ENCODE measurements at regions not wholly inside any gene's neighbourhood (a gene's known extent, or its start where the extent isn't known, plus 50 kb on each side); places are given as distances from the start of the nearest gene placed in this dataset.

GRCh38 chr7:18231854-18232253, 204.2 kb upstream of the PRPS1L1 start:
- POLR2A ChIA-PET, result no interaction called here
- H3K9me3 ChIP-seq, result no peaks in the 10 kb centered on the region
- H3K4me2 ChIP-seq, result no peak overlapping the region
- H3K4me1 ChIP-seq, result no peaks in the 10 kb centered on the region
- TF ChIP-seq MAFK (IDR thresholded peaks at IDR 0.05; ENCODE audit: partially characterized antibody) (peak; percentile 77), POLR2AphosphoS2 (conservative IDR thresholded peaks at IDR 0.05; ENCODE audit: low read length) (no peak)
- H3K4me3 ChIP-seq, result no peak overlapping the region
- no peak for ATAC-seq
- FAIRE-seq, result no peak
- DNase-seq (ENCODE audit: low read depth in 1 of 2, low spot score in 1 of 2), result no peak
- no peak overlapping the region for H3K27ac ChIP-seq
- 30% methylated on average over 4 of the region's 4 CpGs for WGBS (ENCODE audit: missing lambda C conversion rate)
- CTCF ChIA-PET, result no interaction called here

DNA sequence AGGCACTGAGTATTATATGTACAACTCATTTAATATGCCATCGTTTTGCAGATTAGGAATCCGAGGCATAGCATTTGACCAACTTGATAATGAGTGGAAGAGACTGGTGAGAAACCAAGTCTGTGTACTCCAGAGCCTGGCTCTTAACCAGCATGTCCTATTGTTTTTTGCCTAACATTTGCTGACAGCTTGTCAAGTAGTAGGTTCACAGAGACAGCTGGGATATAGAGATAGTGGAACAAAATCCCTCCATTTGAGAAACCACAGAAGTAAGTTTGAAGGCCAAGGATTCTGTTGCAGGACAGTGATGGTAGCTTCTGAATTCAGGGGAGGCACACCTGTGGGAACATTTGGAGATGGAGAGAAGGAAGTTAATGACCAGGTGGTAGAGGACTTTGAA, 206.9 kb upstream of the PRPS1L1 start:
- CTCF ChIA-PET, result interaction anchor here (1.2 kb wide), 1 partner anchor 23 kb away, joined by 3 read pairs; no protein-coding TSS in a partner anchor
- Histone ChIP-seq H3K4me3 (no peak overlapping the region), H3K9me3 (no peaks in the 10 kb centered on the region), H3K27ac (no peak overlapping the region), H3K4me2 (no peak overlapping the region), H3K4me1 (no peaks in the 10 kb centered on the region)
- ATAC-seq (no peak), FAIRE-seq (no peak), DNase-seq (ENCODE audit: low read depth in 1 of 2, low spot score in 1 of 2) (no peak)
- 2% methylated on average over 2 of the region's 2 CpGs for WGBS (ENCODE audit: missing lambda C conversion rate)
- TF ChIP-seq NFE2L2 (conservative IDR thresholded peaks at IDR 0.05; ENCODE audit: low read length) (no peak), RFX5 (IDR thresholded peaks at IDR 0.05) (no peak), MAZ (IDR thresholded peaks at IDR 0.05; ENCODE audit: borderline replicate concordance, low read depth, low read length) (no peak), FOXS1 (CRISPR knock-in tag; IDR thresholded peaks at IDR 0.05) (no peak)
- TF ChIP-seq, protein P1, sequence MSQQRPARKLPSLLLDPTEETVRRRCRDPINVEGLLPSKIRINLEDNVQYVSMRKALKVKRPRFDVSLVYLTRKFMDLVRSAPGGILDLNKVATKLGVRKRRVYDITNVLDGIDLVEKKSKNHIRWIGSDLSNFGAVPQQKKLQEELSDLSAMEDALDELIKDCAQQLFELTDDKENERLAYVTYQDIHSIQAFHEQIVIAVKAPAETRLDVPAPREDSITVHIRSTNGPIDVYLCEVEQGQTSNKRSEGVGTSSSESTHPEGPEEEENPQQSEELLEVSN (IDR thresholded peaks at IDR 0.05; ENCODE audit: borderline replicate concordance, low read depth), result no peak
- POLR2A ChIA-PET, result no interaction called here

DNA sequence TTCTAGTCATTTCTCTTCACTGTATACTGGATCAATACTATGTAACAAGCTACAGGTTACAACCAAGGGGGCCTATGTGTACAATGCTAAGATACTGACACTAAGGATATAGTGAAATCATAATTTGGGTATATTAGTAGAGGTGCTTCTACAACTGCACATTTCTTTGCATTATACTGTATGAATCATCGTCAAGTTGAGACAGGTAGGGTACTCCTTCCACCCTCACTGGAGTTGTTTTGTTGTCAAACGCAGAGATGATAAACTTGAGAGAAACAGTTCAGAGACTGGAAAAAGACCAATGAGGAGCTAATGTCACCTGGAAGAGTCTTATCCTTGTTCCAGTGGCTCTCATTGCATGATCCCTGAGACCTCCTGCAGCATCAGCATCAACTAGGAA, 208.2 kb upstream of the PRPS1L1 start:
- ChIA-PET CTCF (no interaction called here), POLR2A (no interaction called here)
- no peak overlapping the region for H3K4me2 ChIP-seq
- H3K27ac ChIP-seq, result no peak overlapping the region
- no peak overlapping the region for H3K4me3 ChIP-seq
- ATAC-seq (no peak), FAIRE-seq (no peak), DNase-seq (ENCODE audit: low read depth in 1 of 2, low spot score in 1 of 2) (no peak)
- no peaks in the 10 kb centered on the region for H3K9me3 ChIP-seq
- H3K4me1 ChIP-seq, result no peaks in the 10 kb centered on the region
- WGBS (ENCODE audit: missing lambda C conversion rate), result 51% methylated on average over 2 of the region's 2 CpGs
- TF ChIP-seq RAD21 (conservative IDR thresholded peaks at IDR 0.05 in 1 of 2, IDR thresholded peaks at IDR 0.05 in 1 of 2), result no peak
- no peak for TF ChIP-seq HOXA7 (CRISPR knock-in tag; IDR thresholded peaks at IDR 0.05)
- TF ChIP-seq, protein P2, sequence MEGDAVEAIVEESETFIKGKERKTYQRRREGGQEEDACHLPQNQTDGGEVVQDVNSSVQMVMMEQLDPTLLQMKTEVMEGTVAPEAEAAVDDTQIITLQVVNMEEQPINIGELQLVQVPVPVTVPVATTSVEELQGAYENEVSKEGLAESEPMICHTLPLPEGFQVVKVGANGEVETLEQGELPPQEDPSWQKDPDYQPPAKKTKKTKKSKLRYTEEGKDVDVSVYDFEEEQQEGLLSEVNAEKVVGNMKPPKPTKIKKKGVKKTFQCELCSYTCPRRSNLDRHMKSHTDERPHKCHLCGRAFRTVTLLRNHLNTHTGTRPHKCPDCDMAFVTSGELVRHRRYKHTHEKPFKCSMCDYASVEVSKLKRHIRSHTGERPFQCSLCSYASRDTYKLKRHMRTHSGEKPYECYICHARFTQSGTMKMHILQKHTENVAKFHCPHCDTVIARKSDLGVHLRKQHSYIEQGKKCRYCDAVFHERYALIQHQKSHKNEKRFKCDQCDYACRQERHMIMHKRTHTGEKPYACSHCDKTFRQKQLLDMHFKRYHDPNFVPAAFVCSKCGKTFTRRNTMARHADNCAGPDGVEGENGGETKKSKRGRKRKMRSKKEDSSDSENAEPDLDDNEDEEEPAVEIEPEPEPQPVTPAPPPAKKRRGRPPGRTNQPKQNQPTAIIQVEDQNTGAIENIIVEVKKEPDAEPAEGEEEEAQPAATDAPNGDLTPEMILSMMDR (IDR thresholded peaks at IDR 0.05), result no peak
- TF ChIP-seq POLR2AphosphoS2 (conservative IDR thresholded peaks at IDR 0.05; ENCODE audit: low read length), result no peak
- TF ChIP-seq EHF (CRISPR knock-in tag; IDR thresholded peaks at IDR 0.05), result no peak
- TF ChIP-seq, protein P3, sequence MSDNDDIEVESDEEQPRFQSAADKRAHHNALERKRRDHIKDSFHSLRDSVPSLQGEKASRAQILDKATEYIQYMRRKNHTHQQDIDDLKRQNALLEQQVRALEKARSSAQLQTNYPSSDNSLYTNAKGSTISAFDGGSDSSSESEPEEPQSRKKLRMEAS (IDR thresholded peaks at IDR 0.05), result no peak
- TF ChIP-seq, protein P4, sequence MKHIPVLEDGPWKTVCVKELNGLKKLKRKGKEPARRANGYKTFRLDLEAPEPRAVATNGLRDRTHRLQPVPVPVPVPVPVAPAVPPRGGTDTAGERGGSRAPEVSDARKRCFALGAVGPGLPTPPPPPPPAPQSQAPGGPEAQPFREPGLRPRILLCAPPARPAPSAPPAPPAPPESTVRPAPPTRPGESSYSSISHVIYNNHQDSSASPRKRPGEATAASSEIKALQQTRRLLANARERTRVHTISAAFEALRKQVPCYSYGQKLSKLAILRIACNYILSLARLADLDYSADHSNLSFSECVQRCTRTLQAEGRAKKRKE (CRISPR knock-in tag; IDR thresholded peaks at IDR 0.05; ENCODE audit: low read depth), result no peak
- no peak for TF ChIP-seq CHD2 (IDR thresholded peaks at IDR 0.05; ENCODE audit: low read length, partially characterized antibody)

DNA sequence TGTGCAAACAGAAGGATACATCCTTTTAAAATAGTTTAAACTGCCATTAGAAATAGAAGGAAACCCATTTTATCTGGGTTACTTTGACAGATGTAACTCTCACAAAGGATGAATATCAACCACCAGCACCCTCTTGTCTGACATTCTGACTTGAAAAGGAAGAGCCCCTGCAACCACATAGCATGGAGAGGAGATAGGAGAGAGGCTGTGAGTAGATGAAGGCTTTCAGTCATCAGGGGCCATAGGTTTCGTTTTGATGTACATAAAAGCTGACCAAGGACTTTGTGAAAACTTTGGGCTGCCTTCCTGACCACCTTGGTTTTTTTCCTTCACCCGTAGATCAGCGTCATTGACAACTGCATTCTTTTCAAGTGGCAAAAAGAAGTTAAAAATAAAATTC, 211.6 kb upstream of the PRPS1L1 start:
- DNase-seq (ENCODE audit: low read depth in 1 of 2, low spot score in 1 of 2) (no peak), ATAC-seq (no peak), FAIRE-seq (no peak)
- no peaks in the 10 kb centered on the region for H3K9me3 ChIP-seq
- no peak overlapping the region for H3K4me3 ChIP-seq
- WGBS (ENCODE audit: missing lambda C conversion rate), result 4% methylated on average over 3 of the region's 3 CpGs
- no peak overlapping the region for H3K4me2 ChIP-seq
- TF ChIP-seq FOXS1 (CRISPR knock-in tag; IDR thresholded peaks at IDR 0.05) (no peak), MYC (IDR thresholded peaks at IDR 0.05; ENCODE audit: borderline replicate concordance, low read length) (no peak), GATA3 (IDR thresholded peaks at IDR 0.05; ENCODE audit: borderline replicate concordance) (no peak), TFCP2L1 (CRISPR knock-in tag; IDR thresholded peaks at IDR 0.05) (no peak), USF2 (IDR thresholded peaks at IDR 0.05) (no peak), KDM5A (IDR thresholded peaks at IDR 0.05) (no peak), HEYL (CRISPR knock-in tag; IDR thresholded peaks at IDR 0.05) (no peak), EHF (CRISPR knock-in tag; IDR thresholded peaks at IDR 0.05) (no peak), CHD2 (IDR thresholded peaks at IDR 0.05; ENCODE audit: low read length, partially characterized antibody) (no peak), NPAS2 (CRISPR knock-in tag; IDR thresholded peaks at IDR 0.05; ENCODE audit: borderline replicate concordance) (no peak), EHMT2 (IDR thresholded peaks at IDR 0.05; ENCODE audit: low read depth) (no peak), ZSCAN20 (CRISPR knock-in tag; IDR thresholded peaks at IDR 0.05) (no peak)
- TF ChIP-seq, protein P1 (IDR thresholded peaks at IDR 0.05; ENCODE audit: borderline replicate concordance, low read depth), result no peak
- ChIA-PET CTCF (no interaction called here), POLR2A (no interaction called here)
- H3K27ac ChIP-seq, result no peak overlapping the region
- no peaks in the 10 kb centered on the region for H3K4me1 ChIP-seq
